GM10248 (cell line): ENCODE measurements at regions not wholly inside any gene's neighbourhood (a gene's known extent, or its start where the extent isn't known, plus 50 kb on each side); places are given as distances from the start of the nearest gene placed in this dataset.

Source experiments
- CTCF ChIA-PET: fragments of 300-600 bp; sonication (Branson Sonifier 250); formaldehyde crosslinking; extraction: SDS; loops from one replicate; lab custom pipeline; 2021; ENCODE audit warnings: antibody characterized with exemption; lab: Yijun Ruan, JAX
- POLR2A ChIA-PET: fragments of 350-650 bp; sonication (Branson Sonifier 250); formaldehyde crosslinking; extraction: SDS; loops from one replicate; lab custom pipeline; 2020; ENCODE audit warnings: antibody characterized with exemption; lab: Yijun Ruan, JAX
- DNase-seq: peaks from one replicate; pipeline ENCODE4 v3.0.0; 2012; ENCODE audit errors: extremely low spot score
- TF ChIP-seq, protein P1 (sequence below): IDR thresholded peaks from 2 replicates; pipeline ENCODE4 v1.5.1; 2012; ENCODE audit warnings: mild to moderate bottlenecking, low read depth; ENCODE audit errors: extremely low read depth, missing control alignments, control extremely low read depth

DNA sequence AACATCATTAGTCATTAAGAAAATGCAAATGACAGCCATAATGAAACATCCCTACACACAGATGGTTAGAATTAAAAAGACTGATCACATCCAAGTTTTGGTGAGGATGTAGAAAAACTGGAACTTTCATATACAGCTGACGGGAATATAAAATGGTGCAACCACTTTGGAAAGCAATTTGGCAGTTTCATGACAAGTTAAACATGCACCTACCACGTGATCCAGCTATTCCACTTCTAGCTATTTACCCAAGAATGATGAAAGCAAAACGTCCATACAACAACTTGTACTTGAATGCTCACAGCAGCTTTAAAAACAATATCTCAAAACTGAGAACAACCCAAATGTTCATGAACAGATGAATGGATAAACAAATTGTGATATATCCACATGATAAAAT, 77.9 kb upstream of the AVPR1A start:
- POLR2A ChIA-PET: no interaction called here
- TF ChIP-seq, protein P1, sequence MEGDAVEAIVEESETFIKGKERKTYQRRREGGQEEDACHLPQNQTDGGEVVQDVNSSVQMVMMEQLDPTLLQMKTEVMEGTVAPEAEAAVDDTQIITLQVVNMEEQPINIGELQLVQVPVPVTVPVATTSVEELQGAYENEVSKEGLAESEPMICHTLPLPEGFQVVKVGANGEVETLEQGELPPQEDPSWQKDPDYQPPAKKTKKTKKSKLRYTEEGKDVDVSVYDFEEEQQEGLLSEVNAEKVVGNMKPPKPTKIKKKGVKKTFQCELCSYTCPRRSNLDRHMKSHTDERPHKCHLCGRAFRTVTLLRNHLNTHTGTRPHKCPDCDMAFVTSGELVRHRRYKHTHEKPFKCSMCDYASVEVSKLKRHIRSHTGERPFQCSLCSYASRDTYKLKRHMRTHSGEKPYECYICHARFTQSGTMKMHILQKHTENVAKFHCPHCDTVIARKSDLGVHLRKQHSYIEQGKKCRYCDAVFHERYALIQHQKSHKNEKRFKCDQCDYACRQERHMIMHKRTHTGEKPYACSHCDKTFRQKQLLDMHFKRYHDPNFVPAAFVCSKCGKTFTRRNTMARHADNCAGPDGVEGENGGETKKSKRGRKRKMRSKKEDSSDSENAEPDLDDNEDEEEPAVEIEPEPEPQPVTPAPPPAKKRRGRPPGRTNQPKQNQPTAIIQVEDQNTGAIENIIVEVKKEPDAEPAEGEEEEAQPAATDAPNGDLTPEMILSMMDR: no peak
- CTCF ChIA-PET: interaction anchor here (1.3 kb wide), 1 partner anchor 13 kb away, joined by 4 read pairs; no protein-coding TSS in a partner anchor
- no peak for DNase-seq

DNA sequence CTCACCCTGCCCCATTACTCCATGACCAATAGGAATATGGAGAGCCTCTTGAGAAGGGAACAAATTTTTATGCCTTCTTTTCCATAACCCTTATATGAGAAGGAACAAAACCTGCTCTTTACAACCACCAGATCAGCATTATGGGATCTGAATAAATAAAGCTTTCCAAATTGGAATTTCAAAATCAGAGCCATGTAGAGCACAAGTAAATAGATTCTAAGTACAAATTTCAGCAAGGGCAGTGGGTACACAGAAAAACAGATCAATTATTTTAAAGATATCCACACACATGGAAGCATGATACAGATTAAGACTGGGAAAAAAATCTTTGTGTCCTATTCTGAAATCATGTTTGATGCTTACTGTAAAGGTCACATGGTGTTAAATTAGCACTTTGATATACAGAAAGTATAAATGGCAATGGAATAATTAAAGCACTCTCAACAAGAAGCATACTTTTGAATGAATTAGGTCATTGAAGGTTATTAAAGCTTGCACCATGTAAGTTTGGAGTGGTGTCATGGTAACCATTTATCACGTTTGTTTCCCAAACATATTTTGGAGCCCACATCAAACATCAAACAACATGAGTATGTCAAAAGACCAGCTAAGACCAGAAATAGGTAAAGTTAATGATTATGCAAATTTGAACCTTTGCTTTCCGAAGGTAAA, 75.9 kb upstream of the AVPR1A start:
- TF ChIP-seq, protein P1: no peak
- POLR2A ChIA-PET: no interaction called here
- DNase-seq: no peak
- CTCF ChIA-PET: interaction anchor here (1.0 kb wide), 1 partner anchor 10 kb away, joined by 3 read pairs; no protein-coding TSS in a partner anchor

DNA sequence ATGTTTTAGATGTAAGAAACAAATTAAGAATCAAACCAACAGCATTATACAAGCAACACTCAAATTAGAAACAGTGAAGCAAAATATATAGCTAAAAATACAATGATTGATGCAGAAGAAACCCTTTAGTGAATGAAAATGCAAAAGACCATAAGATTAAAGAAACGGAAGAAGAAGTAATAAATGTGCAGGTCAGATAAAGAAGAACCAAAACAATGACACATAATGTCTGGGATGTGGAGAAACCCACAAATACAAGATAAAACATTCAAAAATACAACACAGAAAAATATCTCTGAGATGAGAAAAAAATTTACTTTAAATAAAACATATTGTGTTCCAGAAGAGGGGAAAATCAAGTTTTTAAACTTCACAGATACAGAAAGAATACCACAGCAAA, 73.4 kb upstream of the AVPR1A start:
- DNase-seq: no peak
- TF ChIP-seq, protein P1: no peak
- ChIA-PET CTCF (no interaction called here), POLR2A (no interaction called here)

DNA sequence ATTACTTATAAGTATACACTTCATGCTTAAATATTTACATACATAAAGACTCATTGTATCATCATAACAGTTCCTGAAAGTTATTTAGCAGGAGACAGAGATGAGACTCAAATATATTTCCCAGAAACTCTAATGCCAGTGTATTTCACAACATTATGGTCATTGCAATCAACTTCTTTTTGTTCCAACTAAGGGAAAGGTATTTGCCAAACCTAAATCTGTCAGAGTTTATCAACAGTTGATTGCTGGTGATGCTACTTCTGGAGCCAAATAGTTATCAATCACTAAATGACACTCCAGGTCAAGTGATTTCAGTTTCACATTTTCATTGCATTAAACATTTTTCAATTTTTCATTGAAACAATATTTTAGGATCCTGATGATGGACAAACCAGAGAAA, 72.1 kb upstream of the AVPR1A start:
- ChIA-PET POLR2A (no interaction called here), CTCF (no interaction called here)
- no peak for DNase-seq
- TF ChIP-seq, protein P1: no peak

DNA sequence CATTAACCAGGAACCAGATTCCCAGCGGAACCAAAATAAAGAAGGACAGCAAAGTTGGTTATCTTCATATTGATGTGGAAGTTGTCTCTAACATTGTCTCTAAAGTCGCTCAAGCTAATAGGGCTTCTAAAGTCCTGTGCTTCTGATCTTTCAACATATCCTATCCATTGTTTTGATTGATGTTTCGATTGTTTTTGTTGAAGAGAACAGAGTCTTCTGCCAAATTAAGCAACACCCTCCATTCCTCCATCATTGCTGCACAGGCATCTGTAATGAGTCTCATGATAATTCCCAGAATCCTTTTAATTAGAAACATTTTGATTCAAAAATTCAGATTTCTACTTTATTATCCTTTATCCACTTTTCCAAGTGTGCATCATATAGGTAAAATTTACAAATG, 71.6 kb upstream of the AVPR1A start:
- no peak for DNase-seq
- TF ChIP-seq, protein P1: no peak
- ChIA-PET POLR2A (no interaction called here), CTCF (no interaction called here)

DNA sequence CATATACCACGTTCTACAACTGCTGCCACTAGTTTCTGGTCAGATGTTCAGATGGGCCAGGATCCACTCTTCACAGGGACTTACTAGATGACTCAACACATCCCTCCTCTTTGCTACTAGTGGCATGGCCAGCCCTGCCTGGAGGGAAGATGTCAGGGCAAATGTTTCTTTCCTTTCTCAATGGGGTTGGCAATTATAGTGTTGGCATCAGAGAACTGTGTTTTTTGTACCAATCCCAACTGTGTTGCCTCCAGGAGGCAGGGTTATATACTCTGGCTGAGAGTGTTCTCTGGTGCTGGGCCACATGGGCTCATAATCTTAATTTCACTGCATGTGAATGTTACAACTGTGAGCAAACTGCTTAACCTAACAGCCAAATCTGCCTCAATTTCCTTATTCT, 69.9 kb upstream of the AVPR1A start:
- no peak for DNase-seq
- POLR2A ChIA-PET: no interaction called here
- TF ChIP-seq, protein P1: no peak
- CTCF ChIA-PET: no interaction called here
